GM15510 (cell line): ENCODE measurements at regions not wholly inside any gene's neighbourhood (a gene's known extent, or its start where the extent isn't known, plus 50 kb on each side); places are given as distances from the start of the nearest gene placed in this dataset.

ENCODE experiments used
- POLR2A ChIP-seq: IDR thresholded peaks from 3 replicates; pipeline ENCODE4 v1.6.1; 2011; ENCODE audit warnings: borderline replicate concordance; ENCODE audit not compliant: insufficient read length; ENCODE audit errors: extremely low read depth

DNA sequence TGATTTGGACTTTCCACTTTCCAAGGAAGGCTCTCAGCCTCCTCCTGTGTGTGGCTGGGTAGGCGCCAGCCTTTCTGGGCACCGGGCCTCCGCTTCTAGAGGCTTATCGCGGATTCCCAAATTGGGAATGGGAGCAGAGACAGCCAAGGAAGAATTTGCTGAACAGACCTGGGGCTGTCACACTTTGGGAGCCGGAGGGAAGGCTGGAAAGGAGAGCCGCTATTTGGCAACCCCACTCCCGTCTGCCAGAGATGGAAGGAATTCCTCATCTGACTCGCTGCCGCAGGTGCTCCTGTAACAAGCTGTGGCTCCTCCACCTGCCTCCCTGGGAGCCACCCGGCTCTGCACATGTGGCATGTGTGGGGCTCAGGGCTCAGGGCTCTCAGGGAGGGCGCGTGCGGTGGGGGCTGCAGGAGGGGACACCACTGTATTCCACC is 50.8 kb upstream of the ECHDC3 start:
- TF ChIP-seq POLR2A, result no peak

DNA sequence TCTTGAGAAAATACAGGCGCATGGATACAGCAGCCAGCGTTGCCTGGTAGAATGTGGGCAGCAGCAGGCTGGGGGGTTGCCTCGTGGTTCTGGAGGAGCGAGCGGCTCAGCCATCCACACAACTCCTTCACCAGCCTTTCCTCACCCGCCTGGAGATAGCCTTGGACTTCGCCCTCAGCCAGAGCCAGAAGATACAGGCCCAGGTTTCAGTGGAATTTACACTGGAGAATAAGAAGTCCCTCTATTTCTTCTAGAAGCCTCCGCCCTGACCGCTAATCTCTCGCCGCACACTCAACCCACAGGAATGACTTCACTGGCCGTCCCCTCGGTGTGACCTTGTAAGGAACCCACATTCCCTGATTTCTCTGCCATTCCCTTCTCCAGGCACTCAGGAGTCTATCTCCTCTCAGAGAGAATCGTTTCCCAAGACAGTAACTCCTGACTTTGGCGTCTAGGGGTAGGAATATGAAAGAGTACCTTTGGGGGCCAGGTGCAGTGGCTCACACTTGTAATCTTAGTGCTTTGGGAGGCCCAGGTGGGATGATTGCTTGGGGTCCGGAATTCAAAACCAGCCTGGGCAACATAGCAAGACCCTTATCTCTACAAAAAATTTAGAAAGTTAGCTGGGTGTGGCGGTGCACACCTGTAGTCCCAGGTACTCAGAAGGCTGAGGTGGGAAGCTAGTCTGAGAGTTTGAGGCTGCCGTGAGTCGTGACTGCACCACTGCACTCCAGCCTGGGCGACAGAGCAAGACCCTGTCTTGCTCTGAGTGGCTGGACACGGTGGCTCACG is 52.0 kb upstream of the ECHDC3 start:
- TF ChIP-seq POLR2A, result no peak

DNA sequence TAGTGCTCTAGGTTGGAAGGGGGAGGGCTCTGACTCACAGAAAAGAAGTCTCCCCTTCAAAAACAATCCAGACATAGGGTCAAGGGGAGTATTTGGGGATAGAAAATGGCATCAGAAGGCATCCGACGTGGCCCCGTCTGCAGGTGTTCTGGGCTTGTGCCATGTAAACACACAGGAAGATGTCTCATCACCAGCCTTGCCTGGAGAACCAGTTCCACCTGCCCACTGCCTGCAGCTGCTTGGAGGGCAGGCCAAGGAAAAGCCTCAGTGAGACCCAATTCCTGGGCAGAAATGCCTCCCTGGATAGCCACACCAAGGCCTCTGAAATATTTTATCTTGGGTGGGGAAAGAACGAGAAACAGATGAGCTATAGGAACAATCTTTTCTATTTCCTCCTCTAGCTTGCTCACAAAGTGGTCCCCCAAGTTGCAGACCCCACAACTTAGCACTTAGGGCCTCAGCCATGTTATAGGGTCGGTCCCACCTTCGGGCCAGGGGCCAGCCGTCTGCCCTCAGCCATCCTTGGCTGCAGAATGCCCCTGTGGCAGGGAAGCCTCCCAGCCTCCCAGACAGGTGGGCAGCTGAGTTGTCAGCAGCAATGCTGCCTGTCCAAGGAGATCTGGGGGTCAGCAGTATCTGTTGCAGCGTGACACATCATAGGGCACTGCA is 54.3 kb upstream of the ECHDC3 start:
- TF ChIP-seq POLR2A, result no peak

DNA sequence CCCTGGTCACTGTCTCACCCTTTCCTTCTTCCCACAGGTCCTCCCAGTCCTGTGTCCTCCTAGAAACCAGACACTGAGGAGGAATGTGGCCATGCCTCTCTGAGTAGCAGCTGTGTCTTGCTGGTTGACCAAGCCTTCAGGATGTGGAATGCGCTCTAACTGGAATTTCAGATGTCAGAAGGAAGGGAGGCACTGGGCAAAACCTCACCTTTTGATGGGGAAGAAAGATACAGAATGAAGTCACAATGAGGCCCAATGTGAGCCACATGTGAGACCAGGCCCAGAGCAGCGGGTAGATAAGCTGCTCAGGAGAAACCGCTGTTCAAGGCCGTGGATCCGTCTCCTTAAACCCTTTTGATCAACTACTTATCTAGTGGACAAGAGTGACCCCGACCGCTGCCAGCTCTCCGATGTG is 54.8 kb upstream of the ECHDC3 start:
- no peak for TF ChIP-seq POLR2A

DNA sequence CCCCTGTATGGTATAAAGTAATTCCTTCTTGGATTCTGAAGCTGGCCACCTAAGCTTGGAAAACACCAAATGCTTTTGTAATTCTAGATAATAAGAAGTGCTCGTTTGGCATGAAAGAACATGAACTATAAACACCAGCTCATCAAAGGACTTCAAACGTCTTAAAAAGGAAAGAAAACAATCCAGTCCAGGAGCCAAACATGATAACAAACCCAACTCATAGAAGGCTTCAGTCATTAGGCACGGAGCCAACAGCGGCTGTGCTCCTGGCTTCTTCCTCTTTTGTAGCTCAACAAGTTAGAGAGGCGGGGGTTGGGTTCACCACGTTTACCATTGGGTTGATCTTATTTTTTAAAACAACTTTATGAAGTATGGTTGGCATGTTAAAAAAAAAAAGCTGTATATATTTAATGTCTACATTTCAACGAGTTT is 56.4 kb upstream of the ECHDC3 start:
- TF ChIP-seq POLR2A, result no peak

DNA sequence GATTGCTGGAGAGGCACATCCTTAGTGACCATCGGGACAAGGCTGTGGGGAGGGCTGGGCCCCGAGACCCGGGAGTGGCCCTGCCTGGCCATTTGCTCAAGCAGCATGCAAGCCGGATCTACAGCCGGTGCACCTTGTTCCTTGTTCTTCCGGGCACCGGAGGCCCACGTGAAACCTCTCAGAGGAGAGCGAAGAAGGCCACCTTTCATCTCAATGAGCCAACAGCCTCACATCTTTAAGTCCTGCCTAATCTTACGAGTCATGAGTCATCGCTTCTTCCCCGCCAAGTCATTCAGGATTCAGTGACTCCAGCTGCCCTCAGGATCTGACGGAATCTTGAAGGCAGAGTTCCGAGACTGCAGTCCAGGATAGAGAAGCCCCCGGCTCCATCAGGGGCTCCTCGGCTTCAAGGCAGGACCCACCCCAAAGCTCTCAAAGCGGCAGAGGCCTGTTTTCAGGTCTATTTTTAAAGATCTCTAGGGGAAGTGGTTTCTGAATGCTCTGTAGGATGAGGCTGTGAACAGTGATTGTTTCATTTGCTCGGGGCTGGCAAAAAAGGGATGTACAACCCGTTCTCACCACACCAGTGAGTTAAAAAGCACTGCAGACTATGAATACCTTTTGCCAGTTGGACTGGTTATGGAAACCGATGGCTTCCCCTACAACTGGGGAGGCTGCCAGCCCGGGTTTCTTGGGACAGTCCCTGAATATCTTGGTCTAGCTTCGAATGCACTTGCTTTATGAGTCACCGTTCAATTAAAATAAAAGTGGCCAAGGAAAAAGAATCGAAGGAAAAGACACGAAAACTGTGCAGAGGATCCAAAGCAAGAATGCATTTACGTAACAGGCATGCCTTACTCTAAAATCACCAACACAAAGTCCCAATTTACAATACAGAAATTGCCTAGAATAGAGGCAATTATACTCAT is 57.2 kb upstream of the ECHDC3 start:
- TF ChIP-seq POLR2A, result peak; percentile 51

DNA sequence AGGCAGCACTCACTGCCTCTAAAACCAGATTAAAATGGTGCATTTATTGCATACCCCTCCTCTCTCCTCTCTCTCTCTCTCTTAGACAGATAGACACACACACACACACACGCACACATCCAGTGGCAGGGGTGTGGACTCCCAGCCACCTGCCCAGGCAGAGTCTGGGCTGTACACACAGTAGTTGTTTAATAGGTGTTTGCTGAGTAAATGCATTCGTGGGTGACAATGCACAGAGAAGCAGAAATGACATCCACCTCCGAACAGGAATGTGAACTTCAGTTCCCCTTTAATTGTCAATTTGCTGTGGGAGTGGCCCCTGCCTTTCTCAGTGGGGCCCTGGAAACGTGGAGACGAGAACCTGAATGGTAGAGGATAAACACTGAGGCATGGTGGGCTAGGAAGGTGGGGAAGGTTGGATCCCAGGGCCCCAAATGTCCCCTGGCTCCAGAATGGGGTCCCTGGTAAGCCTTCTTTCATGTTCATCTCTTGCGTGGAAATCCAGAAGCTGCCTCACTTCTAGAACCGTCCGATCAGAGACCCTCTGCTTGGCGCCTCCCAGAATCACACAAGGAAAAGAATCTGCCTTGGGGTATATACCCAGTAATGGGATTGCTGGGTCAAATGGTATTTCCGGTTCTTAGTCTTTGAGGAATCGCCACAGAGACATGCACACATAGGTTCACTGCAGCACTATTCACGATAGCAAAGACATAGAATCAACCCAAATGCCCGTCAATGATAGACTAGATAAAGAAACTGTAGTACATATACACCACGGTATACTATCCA is 58.5 kb upstream of the ECHDC3 start:
- TF ChIP-seq POLR2A, result no peak

DNA sequence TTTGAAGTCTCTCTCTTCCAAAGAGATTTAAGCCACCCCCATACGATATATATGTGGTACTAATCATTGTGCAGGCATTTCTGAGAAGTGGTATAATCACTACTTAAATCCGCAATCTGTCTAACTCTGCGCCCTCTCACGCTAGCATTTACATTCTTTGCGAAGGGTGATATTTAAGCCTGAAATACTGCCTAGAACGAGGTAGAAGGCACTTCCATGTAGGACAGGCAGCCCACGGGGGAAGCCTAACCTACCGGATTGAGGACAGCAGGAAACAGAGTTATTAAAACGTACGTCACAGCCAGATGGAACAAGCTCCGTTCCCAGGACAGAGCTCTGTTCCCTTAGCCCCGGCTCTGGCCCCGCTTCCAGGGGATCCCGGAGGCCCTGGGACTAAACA is 59.3 kb upstream of the ECHDC3 start:
- TF ChIP-seq POLR2A, result no peak

DNA sequence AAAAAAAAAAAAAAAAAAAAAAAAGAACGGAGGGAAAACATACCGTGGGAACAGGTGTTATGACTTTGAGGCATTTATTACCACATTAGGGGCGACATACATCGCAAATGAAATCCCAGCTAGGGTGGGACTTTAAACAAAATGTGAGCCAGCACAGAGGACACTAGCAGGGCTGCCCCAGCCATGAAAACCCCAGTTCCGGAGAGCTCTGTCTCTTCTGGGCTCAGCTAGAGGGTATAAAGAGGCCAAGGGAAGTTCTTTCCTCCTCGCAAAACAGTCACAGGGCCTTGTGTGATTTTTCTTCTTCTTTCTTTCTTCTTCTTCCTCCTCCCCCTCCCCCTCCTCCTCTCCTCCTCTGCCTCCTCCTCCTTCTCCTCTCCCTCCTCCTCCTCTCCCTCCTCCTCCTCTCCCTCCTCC is 59.9 kb upstream of the ECHDC3 start:
- TF ChIP-seq POLR2A, result no peak

DNA sequence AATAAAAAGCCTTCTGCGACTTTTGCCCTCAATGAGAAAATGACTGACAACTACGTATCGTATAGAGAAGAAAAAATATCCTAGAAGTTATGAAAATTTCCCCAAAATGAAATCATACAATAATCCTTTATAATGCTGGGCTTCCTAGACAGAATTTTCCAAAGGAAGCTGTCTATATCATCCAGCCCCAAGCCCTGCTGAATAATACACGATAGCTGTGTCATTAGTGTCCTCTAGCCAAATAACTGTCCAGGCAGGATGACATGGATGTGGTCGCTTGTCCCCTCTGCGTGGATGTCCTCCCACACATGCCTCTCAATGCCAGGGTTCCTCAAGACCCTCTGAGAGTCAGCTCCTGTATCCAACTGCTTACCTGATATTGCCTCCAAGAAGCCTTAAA is 61.7 kb upstream of the ECHDC3 start:
- TF ChIP-seq POLR2A, result no peak

DNA sequence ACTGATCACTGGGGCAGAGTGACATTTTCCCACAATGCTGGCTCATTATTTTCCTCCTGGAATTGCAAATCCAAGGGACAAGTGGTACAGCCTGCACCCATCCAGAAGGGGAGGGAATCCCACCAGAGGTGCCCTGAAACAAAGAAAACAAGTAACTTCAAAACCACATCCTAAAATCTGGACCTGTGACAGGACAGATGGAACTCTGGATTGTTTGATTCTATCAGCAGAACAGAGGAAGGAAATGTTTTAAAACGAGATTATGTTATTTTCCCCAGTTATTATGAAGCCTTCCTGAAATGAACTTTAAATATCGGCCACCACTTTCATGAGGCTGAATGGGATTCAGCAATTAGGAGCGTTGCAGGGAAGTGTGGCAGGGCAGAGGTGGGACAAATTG is 62.2 kb upstream of the ECHDC3 start:
- TF ChIP-seq POLR2A, result no peak

DNA sequence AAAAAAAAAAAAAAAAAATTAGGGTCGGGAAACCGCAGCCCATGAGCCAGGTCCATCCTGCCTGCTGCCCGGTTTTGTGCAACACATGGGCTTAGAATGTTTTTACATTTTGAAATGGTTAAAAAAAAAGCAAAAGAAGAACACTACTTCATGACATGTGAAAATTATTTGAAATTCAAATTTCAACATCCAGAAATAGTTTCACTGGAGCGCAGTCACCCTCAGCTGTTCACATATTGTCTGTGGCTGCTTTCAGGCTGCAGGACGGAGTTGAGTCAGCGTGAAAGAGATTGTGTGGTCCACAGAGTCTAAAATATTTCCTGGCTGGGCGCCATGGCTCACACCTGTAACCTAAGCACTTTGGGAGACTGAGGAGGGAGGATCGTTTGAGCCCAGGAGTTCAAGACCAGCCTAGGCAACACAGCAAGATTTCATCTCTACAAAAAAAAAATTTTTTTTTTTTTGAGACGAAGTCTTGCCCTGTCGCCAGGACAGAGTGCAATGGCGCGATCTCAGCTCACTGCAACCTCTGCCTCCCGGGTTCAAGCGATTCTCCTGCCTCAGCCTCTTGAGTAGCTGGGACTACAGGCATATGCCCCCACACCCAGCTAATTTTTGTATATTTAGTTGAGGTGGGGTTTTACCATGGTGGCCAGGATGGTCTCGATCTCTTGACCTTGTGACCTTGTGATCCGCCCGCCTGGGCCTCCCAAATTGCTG is 63.9 kb upstream of the ECHDC3 start:
- no peak for TF ChIP-seq POLR2A

DNA sequence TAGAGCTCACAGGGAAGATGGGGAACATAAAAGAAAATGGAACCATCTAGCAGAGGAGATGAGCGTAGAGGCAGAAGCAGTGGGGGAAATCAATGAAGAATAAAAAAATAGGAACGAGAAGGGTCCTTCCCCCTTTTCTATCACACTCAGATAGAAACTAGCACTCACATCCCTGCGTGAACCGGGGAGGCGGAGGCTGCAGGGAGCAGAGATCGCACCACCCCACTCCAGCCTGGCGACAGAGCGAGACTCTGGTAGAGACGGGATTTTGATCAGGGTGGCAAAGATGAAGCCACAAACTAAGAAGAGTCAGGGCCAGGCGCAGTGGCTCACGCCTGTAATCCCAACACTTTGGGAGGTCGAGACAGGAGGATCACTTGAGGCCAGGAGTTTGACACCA is 64.7 kb upstream of the ECHDC3 start:
- TF ChIP-seq POLR2A, result no peak
